PC-3 (cell line): ENCODE measurements at regions not wholly inside any gene's neighbourhood (a gene's known extent, or its start where the extent isn't known, plus 50 kb on each side); places are given as distances from the start of the nearest gene placed in this dataset.

Experiments used
- EZH2 ChIP-seq: fragments of 300-600 bp; sonication (generic); IDR thresholded peaks from one replicate; pipeline ENCODE4 v1.6.1; 2017; ENCODE audit warnings: antibody characterized with exemption, mild to moderate bottlenecking, low read length; ENCODE audit not compliant: unreplicated experiment
- EZH2phosphoT487 ChIP-seq: fragments of 300-600 bp; sonication (generic); IDR thresholded peaks from 2 replicates; pipeline ENCODE4 v1.6.1; 2018; ENCODE audit warnings: mild to moderate bottlenecking, antibody characterized with exemption, low read length, borderline replicate concordance
- TF ChIP-seq, protein P1 (sequence below): fragments of 300-600 bp; sonication (generic); conservative IDR thresholded peaks from 2 replicates; pipeline ENCODE4 v1.5.1; 2017; ENCODE audit warnings: antibody characterized with exemption, low read depth, mild to moderate bottlenecking, low read length

DNA sequence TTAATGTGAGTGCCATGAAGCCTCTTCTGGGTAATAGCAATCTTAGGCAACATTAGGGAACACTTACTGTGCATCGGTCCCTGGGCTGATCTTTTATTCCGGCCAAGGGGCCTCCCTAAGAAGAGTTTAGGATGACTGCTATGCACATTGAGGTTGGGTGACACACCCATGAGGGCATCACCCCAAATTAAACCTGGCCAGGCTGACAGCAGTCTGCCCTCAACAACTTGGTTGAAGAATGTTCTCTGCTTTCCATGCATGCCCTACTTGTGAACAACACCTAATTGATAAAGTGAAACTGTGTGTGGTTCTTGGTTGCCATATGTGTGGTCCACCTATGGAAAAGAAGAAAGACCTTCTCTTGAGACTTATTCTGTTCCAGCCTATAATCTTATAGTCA is 1098.0 kb downstream of the BCL11B start:
- TF ChIP-seq, protein P1, sequence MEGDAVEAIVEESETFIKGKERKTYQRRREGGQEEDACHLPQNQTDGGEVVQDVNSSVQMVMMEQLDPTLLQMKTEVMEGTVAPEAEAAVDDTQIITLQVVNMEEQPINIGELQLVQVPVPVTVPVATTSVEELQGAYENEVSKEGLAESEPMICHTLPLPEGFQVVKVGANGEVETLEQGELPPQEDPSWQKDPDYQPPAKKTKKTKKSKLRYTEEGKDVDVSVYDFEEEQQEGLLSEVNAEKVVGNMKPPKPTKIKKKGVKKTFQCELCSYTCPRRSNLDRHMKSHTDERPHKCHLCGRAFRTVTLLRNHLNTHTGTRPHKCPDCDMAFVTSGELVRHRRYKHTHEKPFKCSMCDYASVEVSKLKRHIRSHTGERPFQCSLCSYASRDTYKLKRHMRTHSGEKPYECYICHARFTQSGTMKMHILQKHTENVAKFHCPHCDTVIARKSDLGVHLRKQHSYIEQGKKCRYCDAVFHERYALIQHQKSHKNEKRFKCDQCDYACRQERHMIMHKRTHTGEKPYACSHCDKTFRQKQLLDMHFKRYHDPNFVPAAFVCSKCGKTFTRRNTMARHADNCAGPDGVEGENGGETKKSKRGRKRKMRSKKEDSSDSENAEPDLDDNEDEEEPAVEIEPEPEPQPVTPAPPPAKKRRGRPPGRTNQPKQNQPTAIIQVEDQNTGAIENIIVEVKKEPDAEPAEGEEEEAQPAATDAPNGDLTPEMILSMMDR = no peak
- no peak for TF ChIP-seq EZH2
- no peak for TF ChIP-seq EZH2phosphoT487
